Activated naive CD4-positive, alpha-beta T cell treated with anti-CD3 and anti-CD28 coated beads, Interleukin-2, amount 10 ng/mL, durations not matched to agents 7 days and 5 days (primary cell): ENCODE measurements at regions not wholly inside any gene's neighbourhood (a gene's known extent, or its start where the extent isn't known, plus 50 kb on each side); places are given as distances from the start of the nearest gene placed in this dataset.

Experiments used
- CTCF ChIA-PET: fragments of 350-600 bp; sonication (Branson Sonifier 250); formaldehyde crosslinking; loops from one replicate; lab custom pipeline; 2021; ENCODE audit warnings: antibody characterized with exemption; lab: Charles Lee
- DNase-seq: peaks from one replicate; pipeline ENCODE4 v3.0.0-alpha.2; 2020
- H3K27ac Mint-ChIP-seq: one replicate; pipeline ENCODE4 v1.8.0; 2021; ENCODE audit warnings: mild to moderate bottlenecking, moderate library complexity, mixed read lengths
- H3K27me3 Mint-ChIP-seq: one replicate; pipeline ENCODE4 v1.8.0; 2021; ENCODE audit warnings: mild to moderate bottlenecking, mixed read lengths
- H3K36me3 Mint-ChIP-seq: one replicate; pipeline ENCODE4 v1.8.0; 2021; ENCODE audit warnings: mixed read lengths
- H3K4me1 Mint-ChIP-seq: one replicate; pipeline ENCODE4 v1.8.0; 2021; ENCODE audit warnings: mixed read lengths
- H3K4me3 Mint-ChIP-seq: one replicate; pipeline ENCODE4 v1.8.0; 2021; ENCODE audit warnings: mild to moderate bottlenecking, moderate library complexity, mixed read lengths
- H3K9me3 Mint-ChIP-seq: one replicate; pipeline ENCODE4 v1.8.0; 2021; ENCODE audit warnings: mixed read lengths

- Mint-ChIP-seq H3K36me3 (no peaks in the 10 kb centered on the region), H3K4me3 (no peak overlapping the region), H3K9me3 (no peaks in the 10 kb centered on the region), H3K27ac (no peak overlapping the region), H3K27me3 (no peaks in the 10 kb centered on the region), H3K4me1 (no peaks in the 10 kb centered on the region)
- no peak for DNase-seq
- CTCF ChIA-PET = no interaction called here
Measured at GRCh38 chr20:52760791-52761190, 211.4 kb upstream of the TSHZ2 start.

- H3K27ac Mint-ChIP-seq = no peak overlapping the region
- CTCF ChIA-PET = no interaction called here
- H3K4me3 Mint-ChIP-seq = no peak overlapping the region
- no peaks in the 10 kb centered on the region for H3K36me3 Mint-ChIP-seq
- no peaks in the 10 kb centered on the region for H3K9me3 Mint-ChIP-seq
- H3K4me1 Mint-ChIP-seq = no peaks in the 10 kb centered on the region
- H3K27me3 Mint-ChIP-seq = no peaks in the 10 kb centered on the region
- DNase-seq = no peak
Measured at GRCh38 chr20:52757411-52757810, 214.7 kb upstream of the TSHZ2 start.

GRCh38 chr20:52755744-52756143 is 216.4 kb upstream of the TSHZ2 start:
- no peaks in the 10 kb centered on the region for H3K4me1 Mint-ChIP-seq
- no peaks in the 10 kb centered on the region for H3K36me3 Mint-ChIP-seq
- no peak for DNase-seq
- no peak overlapping the region for H3K27ac Mint-ChIP-seq
- H3K4me3 Mint-ChIP-seq = no peak overlapping the region
- H3K9me3 Mint-ChIP-seq = no peaks in the 10 kb centered on the region
- CTCF ChIA-PET = no interaction called here
- H3K27me3 Mint-ChIP-seq = no peaks in the 10 kb centered on the region

GRCh38 chr20:52754366-52754765 is 217.8 kb upstream of the TSHZ2 start:
- no peak for DNase-seq

GRCh38 chr20:52752023-52752422 is 220.1 kb upstream of the TSHZ2 start:
- Mint-ChIP-seq H3K9me3 (no peaks in the 10 kb centered on the region), H3K4me1 (no peaks in the 10 kb centered on the region), H3K36me3 (no peaks in the 10 kb centered on the region), H3K27me3 (no peaks in the 10 kb centered on the region), H3K4me3 (no peak overlapping the region), H3K27ac (no peak overlapping the region)
- CTCF ChIA-PET = no interaction called here
- DNase-seq = no peak

More at GRCh38 chr20:52754366-52754765, 217.8 kb upstream of the TSHZ2 start:
- Mint-ChIP-seq H3K27me3 (no peaks in the 10 kb centered on the region), H3K36me3 (no peaks in the 10 kb centered on the region), H3K27ac (no peak overlapping the region), H3K4me3 (no peak overlapping the region), H3K4me1 (no peaks in the 10 kb centered on the region), H3K9me3 (no peaks in the 10 kb centered on the region)
- CTCF ChIA-PET = no interaction called here

- no peak for DNase-seq
- no peaks in the 10 kb centered on the region for H3K27me3 Mint-ChIP-seq
- H3K36me3 Mint-ChIP-seq = no peaks in the 10 kb centered on the region
- no peaks in the 10 kb centered on the region for H3K4me1 Mint-ChIP-seq
- CTCF ChIA-PET = no interaction called here
- H3K9me3 Mint-ChIP-seq = no peaks in the 10 kb centered on the region
- no peak overlapping the region for H3K27ac Mint-ChIP-seq
- no peak overlapping the region for H3K4me3 Mint-ChIP-seq
Measured at GRCh38 chr20:52751571-52751970, 220.6 kb upstream of the TSHZ2 start.

GRCh38 chr20:52749938-52750337 is 222.2 kb upstream of the TSHZ2 start:
- H3K4me3 Mint-ChIP-seq = no peak overlapping the region
- H3K27ac Mint-ChIP-seq = no peak overlapping the region
- H3K4me1 Mint-ChIP-seq = no peaks in the 10 kb centered on the region
- CTCF ChIA-PET = no interaction called here
- H3K36me3 Mint-ChIP-seq = no peaks in the 10 kb centered on the region
- no peak for DNase-seq
- no peaks in the 10 kb centered on the region for H3K27me3 Mint-ChIP-seq
- no peaks in the 10 kb centered on the region for H3K9me3 Mint-ChIP-seq

GRCh38 chr20:52748990-52749389 is 223.2 kb upstream of the TSHZ2 start:
- CTCF ChIA-PET = no interaction called here
- no peaks in the 10 kb centered on the region for H3K36me3 Mint-ChIP-seq

GRCh38 chr20:52748285-52748932 is 223.7 kb upstream of the TSHZ2 start:
- no peaks in the 10 kb centered on the region for H3K36me3 Mint-ChIP-seq
- no peaks in the 10 kb centered on the region for H3K4me1 Mint-ChIP-seq
- CTCF ChIA-PET = interaction anchor here (1.0 to 1.1 kb wide), 3 partner anchors 281 to 799 kb away, joined by 3 read pairs; no protein-coding TSS in a partner anchor

More at GRCh38 chr20:52748990-52749389, 223.2 kb upstream of the TSHZ2 start:
- no peaks in the 10 kb centered on the region for H3K27me3 Mint-ChIP-seq
- H3K4me3 Mint-ChIP-seq = no peak overlapping the region
- H3K9me3 Mint-ChIP-seq = no peaks in the 10 kb centered on the region
- no peak for DNase-seq
- no peaks in the 10 kb centered on the region for H3K4me1 Mint-ChIP-seq
- H3K27ac Mint-ChIP-seq = no peak overlapping the region

GRCh38 chr20:52747845-52748284 is 224.3 kb upstream of the TSHZ2 start:
- Mint-ChIP-seq H3K27ac (no peak overlapping the region), H3K4me1 (no peaks in the 10 kb centered on the region), H3K27me3 (no peaks in the 10 kb centered on the region), H3K4me3 (no peak overlapping the region), H3K36me3 (no peaks in the 10 kb centered on the region), H3K9me3 (no peaks in the 10 kb centered on the region)
- no peak for DNase-seq
- CTCF ChIA-PET = interaction anchor here (1.0 to 1.1 kb wide), 3 partner anchors 281 to 800 kb away, joined by 3 read pairs; no protein-coding TSS in a partner anchor

More at GRCh38 chr20:52748285-52748932, 223.7 kb upstream of the TSHZ2 start:
- no peak for DNase-seq
- Mint-ChIP-seq H3K27ac (no peak overlapping the region), H3K9me3 (no peaks in the 10 kb centered on the region), H3K4me3 (no peak overlapping the region), H3K27me3 (no peaks in the 10 kb centered on the region)

- CTCF ChIA-PET = no interaction called here
- Mint-ChIP-seq H3K4me1 (no peaks in the 10 kb centered on the region), H3K27ac (no peak overlapping the region), H3K27me3 (no peaks in the 10 kb centered on the region), H3K36me3 (no peaks in the 10 kb centered on the region), H3K4me3 (no peak overlapping the region), H3K9me3 (no peaks in the 10 kb centered on the region)
- DNase-seq = no peak
Measured at GRCh38 chr20:52746770-52747169, 225.4 kb upstream of the TSHZ2 start.

GRCh38 chr20:52746190-52746589 is 226.0 kb upstream of the TSHZ2 start:
- H3K27me3 Mint-ChIP-seq = no peaks in the 10 kb centered on the region
- no peaks in the 10 kb centered on the region for H3K36me3 Mint-ChIP-seq
- H3K9me3 Mint-ChIP-seq = no peaks in the 10 kb centered on the region
- H3K4me3 Mint-ChIP-seq = no peak overlapping the region
- DNase-seq = no peak
- H3K27ac Mint-ChIP-seq = no peak overlapping the region
- CTCF ChIA-PET = no interaction called here
- H3K4me1 Mint-ChIP-seq = no peaks in the 10 kb centered on the region

- H3K27me3 Mint-ChIP-seq = no peaks in the 10 kb centered on the region
- CTCF ChIA-PET = no interaction called here
- no peak overlapping the region for H3K4me3 Mint-ChIP-seq
- no peaks in the 10 kb centered on the region for H3K4me1 Mint-ChIP-seq
- H3K27ac Mint-ChIP-seq = no peak overlapping the region
- no peak for DNase-seq
- H3K36me3 Mint-ChIP-seq = no peaks in the 10 kb centered on the region
- H3K9me3 Mint-ChIP-seq = no peaks in the 10 kb centered on the region
Measured at GRCh38 chr20:52744441-52744840, 227.7 kb upstream of the TSHZ2 start.

GRCh38 chr20:52738081-52738480 is 234.1 kb upstream of the TSHZ2 start:
- Mint-ChIP-seq H3K9me3 (no peaks in the 10 kb centered on the region), H3K4me1 (no peaks in the 10 kb centered on the region), H3K27ac (no peak overlapping the region), H3K36me3 (no peaks in the 10 kb centered on the region), H3K4me3 (no peak overlapping the region), H3K27me3 (no peaks in the 10 kb centered on the region)
- DNase-seq = no peak
- CTCF ChIA-PET = no interaction called here

GRCh38 chr20:52736507-52736906 is 235.7 kb upstream of the TSHZ2 start:
- no peaks in the 10 kb centered on the region for H3K36me3 Mint-ChIP-seq
- H3K27me3 Mint-ChIP-seq = peaks cover 4% of the 10 kb centered on the region
- CTCF ChIA-PET = no interaction called here
- no peaks in the 10 kb centered on the region for H3K4me1 Mint-ChIP-seq
- H3K4me3 Mint-ChIP-seq = no peak overlapping the region
- peaks cover 3% of the 10 kb centered on the region for H3K9me3 Mint-ChIP-seq
- no peak for DNase-seq
- no peak overlapping the region for H3K27ac Mint-ChIP-seq
